ENCODE measurements at regions not wholly inside any gene's neighbourhood (a gene's known extent, or its start where the extent isn't known, plus 50 kb on each side); places are given as distances from the start of the nearest gene placed in this dataset.

GRCh38 chr3:29202378-29202777 lies 78.5 kb upstream of the RBMS3 start (continued):
- no peak for TF ChIP-seq CHD7 (IDR thresholded peaks at IDR 0.05; ENCODE audit: insufficient replicate concordance, low read length)

Data from H1 (cell line).